A549 (cell line): ENCODE measurements at regions not wholly inside any gene's neighbourhood (a gene's known extent, or its start where the extent isn't known, plus 50 kb on each side); places are given as distances from the start of the nearest gene placed in this dataset.

Experiments used
- ATAC-seq, 2 experiments: fragments of 200-7000 bp in 1 of 2; fragments of >200 bp in 1 of 2; cut with Nextera tagmentation in 1 of 2; cut with Tn5 transposase in 1 of 2; 3 replicates each; pipeline versions ENCODE4 v1.8.0 to v1.9.1; 2018 to 2020; ENCODE audit warnings: mild to moderate bottlenecking in 1 of 2, moderate library complexity in 1 of 2
- CTCF ChIA-PET: fragments of 300-600 bp; sonication (Branson Sonifier 250); formaldehyde crosslinking; extraction: SDS; loops from one replicate; lab custom pipeline; 2021; ENCODE audit warnings: antibody characterized with exemption, inconsistent platforms; lab: Yijun Ruan, JAX
- POLR2A ChIA-PET: fragments of 350-600 bp; formaldehyde crosslinking; extraction: SDS; loops from one replicate; lab custom pipeline; 2021; ENCODE audit warnings: antibody characterized with exemption, inconsistent platforms; lab: Yijun Ruan, JAX
- DNase-seq, 2 experiments: peaks; one replicate each; pipeline versions ENCODE4 v3.0.0 to v3.0.0-alpha.2; 2011 to 2016; ENCODE audit warnings: low read depth in 1 of 2, low spot score in 1 of 2
- FAIRE-seq: peaks from 2 replicates; lab custom pipeline; 2011; peaks lifted over from hg19 to GRCh38; lab: Jason Lieb, UNC
- H3K27ac ChIP-seq, 2 experiments: fragments of >200 bp; sonication (Bioruptor Twin); formaldehyde crosslinking; 3 replicates each; pipeline ENCODE4 v1.5.1; 2016 to 2017
- H3K4me1 ChIP-seq: fragments of >200 bp; sonication (Bioruptor Twin); formaldehyde crosslinking; 3 replicates; pipeline ENCODE4 v1.6.1; 2016
- H3K4me2 ChIP-seq: fragments of >200 bp; sonication (Bioruptor Twin); formaldehyde crosslinking; 3 replicates; pipeline ENCODE4 v1.6.1; 2016
- H3K4me3 ChIP-seq: fragments of >200 bp; sonication (Bioruptor Twin); formaldehyde crosslinking; 3 replicates; pipeline ENCODE4 v1.5.1; 2016
- H3K9me3 ChIP-seq: fragments of >200 bp; sonication (Bioruptor Twin); formaldehyde crosslinking; 3 replicates; pipeline ENCODE4 v1.6.1; 2016
- CBX8 ChIP-seq: fragments of 200-600 bp; sonication (generic); IDR thresholded peaks from 2 replicates; pipeline ENCODE4 v1.6.1; 2016
- CHD4 ChIP-seq: fragments of 200-600 bp; sonication (generic); IDR thresholded peaks from 2 replicates; pipeline ENCODE4 v1.6.1; 2016; ENCODE audit warnings: antibody characterized with exemption, mild to moderate bottlenecking, borderline replicate concordance
- E2F6 ChIP-seq: IDR thresholded peaks from 2 replicates; pipeline ENCODE4 v1.6.1; 2012; ENCODE audit warnings: low read depth, borderline replicate concordance
- EHF ChIP-seq: fragments of 250-450 bp; sonication (Bioruptor Pico); IDR thresholded peaks from 2 replicates; pipeline ENCODE4 v1.5.0; 2020; ENCODE audit warnings: mild to moderate bottlenecking
- EHMT2 ChIP-seq: fragments of 200-600 bp; sonication (generic); IDR thresholded peaks from 2 replicates; pipeline ENCODE4 v1.6.1; 2016; ENCODE audit warnings: antibody characterized with exemption, low read depth, mild to moderate bottlenecking, moderate library complexity
- ESRRA ChIP-seq: fragments of 150-350 bp; IDR thresholded peaks from 2 replicates; pipeline ENCODE4 v1.6.1; 2014; ENCODE audit warnings: mild to moderate bottlenecking, low read length, borderline replicate concordance
- FOSL2 ChIP-seq, 2 experiments: fragments of 450-650 bp in 1 of 2; fragments of >200 bp in 1 of 2; sonication (Bioruptor Twin) in 1 of 2; formaldehyde crosslinking; IDR thresholded peaks; 2 replicates each; pipeline versions ENCODE4 v1.5.0 to v1.6.1; 2016 to 2020; ENCODE audit warnings: mild to moderate bottlenecking in 1 of 2, moderate library complexity in 1 of 2
- FOXS1 ChIP-seq: fragments of 250-450 bp; sonication (Bioruptor Pico); IDR thresholded peaks from 2 replicates; pipeline ENCODE4 v1.5.0; 2020; ENCODE audit warnings: mild to moderate bottlenecking, moderate library complexity
- HDAC2 ChIP-seq: fragments of 200-600 bp; sonication (generic); IDR thresholded peaks from 2 replicates; pipeline ENCODE4 v1.6.1; 2016
- HEYL ChIP-seq: fragments of 250-450 bp; sonication (Bioruptor Pico); IDR thresholded peaks from 2 replicates; pipeline ENCODE4 v1.8.0; 2021; ENCODE audit warnings: mild to moderate bottlenecking, moderate library complexity
- HOXB13 ChIP-seq: fragments of 250-450 bp; sonication (Bioruptor Pico); IDR thresholded peaks from 2 replicates; pipeline ENCODE4 v1.5.0; 2020; ENCODE audit warnings: low read depth, mild to moderate bottlenecking, moderate library complexity
- HOXB5 ChIP-seq: fragments of 250-450 bp; sonication (Bioruptor Pico); IDR thresholded peaks from 2 replicates; pipeline ENCODE4 v1.5.0; 2020; ENCODE audit warnings: mild to moderate bottlenecking, moderate library complexity
- MAZ ChIP-seq: fragments of 150-350 bp; IDR thresholded peaks from 2 replicates; pipeline ENCODE4 v1.6.1; 2014; ENCODE audit warnings: antibody characterized with exemption, low read depth, low read length, borderline replicate concordance
- MYC ChIP-seq: IDR thresholded peaks from 2 replicates; pipeline ENCODE4 v1.6.1; 2012; ENCODE audit warnings: mild to moderate bottlenecking, inconsistent platforms, low read length, improper control_type of control experiment, borderline replicate concordance
- NFE2L2 ChIP-seq: fragments of 150-350 bp; conservative IDR thresholded peaks from 2 replicates; pipeline ENCODE4 v1.6.1; 2014; ENCODE audit warnings: low read length
- NPAS2 ChIP-seq: fragments of 250-450 bp; sonication (Bioruptor Pico); IDR thresholded peaks from 2 replicates; pipeline ENCODE4 v1.8.0; 2022; ENCODE audit warnings: mild to moderate bottlenecking, moderate library complexity, borderline replicate concordance
- PBX3 ChIP-seq: IDR thresholded peaks from 2 replicates; pipeline ENCODE4 v1.6.1; 2012
- POLR2A ChIP-seq: IDR thresholded peaks from 2 replicates; pipeline ENCODE4 v1.6.1; 2012; ENCODE audit warnings: mild to moderate bottlenecking, low read length
- POLR2AphosphoS2 ChIP-seq: conservative IDR thresholded peaks from 2 replicates; pipeline ENCODE4 v1.6.1; 2012; ENCODE audit warnings: low read length, improper control_type of control experiment, inconsistent platforms
- RARB ChIP-seq: fragments of 250-450 bp; sonication (Bioruptor Pico); IDR thresholded peaks from 2 replicates; pipeline ENCODE4 v1.8.0; 2021; ENCODE audit warnings: mild to moderate bottlenecking, moderate library complexity
- RCOR1 ChIP-seq: fragments of 150-350 bp; IDR thresholded peaks from 2 replicates; pipeline ENCODE4 v1.6.1; 2014; ENCODE audit warnings: antibody characterized with exemption, low read length, low read depth
- RNF2 ChIP-seq: fragments of 200-600 bp; sonication (generic); IDR thresholded peaks from 2 replicates; pipeline ENCODE4 v1.6.1; 2016; ENCODE audit warnings: low read depth, mild to moderate bottlenecking, antibody characterized with exemption, moderate library complexity, borderline replicate concordance
- WGBS: methylation state at CpG from one replicate; pipeline ENCODE4 v1.1.6; 2017; ENCODE audit errors: missing lambda C conversion rate; 5-methylcytosine and 5-hydroxymethylcytosine counted together
- TF ChIP-seq, protein P1 (sequence below): fragments of 250-450 bp; sonication (Bioruptor Pico); IDR thresholded peaks from 2 replicates; pipeline ENCODE4 v1.5.0; 2021; ENCODE audit warnings: mild to moderate bottlenecking, moderate library complexity, borderline replicate concordance
- TF ChIP-seq, protein P2 (sequence below): fragments of >200 bp; sonication (Bioruptor Twin); formaldehyde crosslinking; IDR thresholded peaks from 3 replicates; pipeline ENCODE4 v1.6.1; 2016
- TF ChIP-seq, protein P3 (sequence below): fragments of 250-450 bp; sonication (Bioruptor Pico); IDR thresholded peaks from 2 replicates; pipeline ENCODE4 v1.5.0; 2020; ENCODE audit warnings: low read depth, mild to moderate bottlenecking, moderate library complexity
- TF ChIP-seq, protein P4 (sequence below): fragments of >200 bp; sonication (Bioruptor Twin); formaldehyde crosslinking; IDR thresholded peaks from 2 replicates; pipeline ENCODE4 v1.6.1; 2016

DNA sequence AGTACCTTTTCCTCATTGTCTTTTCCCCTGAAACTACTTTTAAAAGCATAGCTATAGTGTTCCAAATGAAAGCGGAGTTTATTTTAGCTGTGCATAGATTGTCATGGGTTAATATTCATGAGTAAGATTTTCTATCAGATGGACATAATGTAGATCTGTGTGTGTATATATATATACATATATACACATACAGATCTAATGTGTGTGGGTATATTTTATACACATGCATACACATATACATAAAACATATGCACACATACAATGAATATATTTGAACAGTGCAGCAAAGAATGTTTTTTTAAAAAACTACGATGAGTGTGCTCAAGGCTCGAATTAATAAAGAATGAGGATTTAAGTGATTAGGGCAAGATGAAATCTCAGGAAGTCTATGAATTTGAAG lies 328.3 kb upstream of the IL12A start:
- Histone ChIP-seq H3K4me2 (no peak overlapping the region), H3K4me3 (no peak overlapping the region), H3K27ac (no peak overlapping the region), H3K9me3 (peaks cover 13% of the 10 kb centered on the region), H3K4me1 (0 out of 3 replicates have a peak, but pooled peaks cover 8% of the 10 kb centered on the region)
- ChIA-PET CTCF (no interaction called here), POLR2A (no interaction called here)
- FAIRE-seq (no peak), ATAC-seq (no peak), DNase-seq (no peak)
- no peak for TF ChIP-seq HOXB5
- no peak for TF ChIP-seq NFE2L2
- TF ChIP-seq, protein P1, sequence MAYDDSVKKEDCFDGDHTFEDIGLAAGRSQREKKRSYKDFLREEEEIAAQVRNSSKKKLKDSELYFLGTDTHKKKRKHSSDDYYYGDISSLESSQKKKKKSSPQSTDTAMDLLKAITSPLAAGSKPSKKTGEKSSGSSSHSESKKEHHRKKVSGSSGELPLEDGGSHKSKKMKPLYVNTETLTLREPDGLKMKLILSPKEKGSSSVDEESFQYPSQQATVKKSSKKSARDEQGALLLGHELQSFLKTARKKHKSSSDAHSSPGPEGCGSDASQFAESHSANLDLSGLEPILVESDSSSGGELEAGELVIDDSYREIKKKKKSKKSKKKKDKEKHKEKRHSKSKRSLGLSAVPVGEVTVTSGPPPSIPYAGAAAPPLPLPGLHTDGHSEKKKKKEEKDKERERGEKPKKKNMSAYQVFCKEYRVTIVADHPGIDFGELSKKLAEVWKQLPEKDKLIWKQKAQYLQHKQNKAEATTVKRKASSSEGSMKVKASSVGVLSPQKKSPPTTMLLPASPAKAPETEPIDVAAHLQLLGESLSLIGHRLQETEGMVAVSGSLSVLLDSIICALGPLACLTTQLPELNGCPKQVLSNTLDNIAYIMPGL: no peak
- no peak for TF ChIP-seq EHMT2
- TF ChIP-seq HDAC2: no peak
- TF ChIP-seq EHF (CRISPR knock-in tag): no peak
- TF ChIP-seq, protein P2, sequence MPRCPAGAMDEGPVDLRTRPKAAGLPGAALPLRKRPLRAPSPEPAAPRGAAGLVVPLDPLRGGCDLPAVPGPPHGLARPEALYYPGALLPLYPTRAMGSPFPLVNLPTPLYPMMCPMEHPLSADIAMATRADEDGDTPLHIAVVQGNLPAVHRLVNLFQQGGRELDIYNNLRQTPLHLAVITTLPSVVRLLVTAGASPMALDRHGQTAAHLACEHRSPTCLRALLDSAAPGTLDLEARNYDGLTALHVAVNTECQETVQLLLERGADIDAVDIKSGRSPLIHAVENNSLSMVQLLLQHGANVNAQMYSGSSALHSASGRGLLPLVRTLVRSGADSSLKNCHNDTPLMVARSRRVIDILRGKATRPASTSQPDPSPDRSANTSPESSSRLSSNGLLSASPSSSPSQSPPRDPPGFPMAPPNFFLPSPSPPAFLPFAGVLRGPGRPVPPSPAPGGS: no peak
- no peak for TF ChIP-seq CBX8
- TF ChIP-seq, protein P3, sequence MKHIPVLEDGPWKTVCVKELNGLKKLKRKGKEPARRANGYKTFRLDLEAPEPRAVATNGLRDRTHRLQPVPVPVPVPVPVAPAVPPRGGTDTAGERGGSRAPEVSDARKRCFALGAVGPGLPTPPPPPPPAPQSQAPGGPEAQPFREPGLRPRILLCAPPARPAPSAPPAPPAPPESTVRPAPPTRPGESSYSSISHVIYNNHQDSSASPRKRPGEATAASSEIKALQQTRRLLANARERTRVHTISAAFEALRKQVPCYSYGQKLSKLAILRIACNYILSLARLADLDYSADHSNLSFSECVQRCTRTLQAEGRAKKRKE (CRISPR knock-in tag): no peak
- TF ChIP-seq E2F6: no peak
- TF ChIP-seq MAZ: no peak
- TF ChIP-seq POLR2AphosphoS2: no peak
- TF ChIP-seq RARB: no peak
- no peak for TF ChIP-seq FOSL2 (IDR thresholded peaks at IDR 0.05)
- no peak for TF ChIP-seq FOSL2 (CRISPR knock-in tag; IDR thresholded peaks at IDR 0.05)
- no peak for TF ChIP-seq RCOR1
- no peak for TF ChIP-seq RNF2
- TF ChIP-seq HEYL: no peak
- TF ChIP-seq POLR2A: no peak
- TF ChIP-seq CHD4: no peak
- TF ChIP-seq NPAS2 (CRISPR knock-in tag): no peak
- WGBS: 87% methylated on average over 3 of the region's 3 CpGs

GRCh38 chr3:159660901-159661300 lies 327.7 kb upstream of the IL12A start:
- Histone ChIP-seq H3K4me2 (no peak overlapping the region), H3K9me3 (peaks cover 13% of the 10 kb centered on the region), H3K4me3 (no peak overlapping the region)
- CTCF ChIA-PET: interaction anchor here (1.0 kb wide), 1 partner anchor 11 kb away, joined by 3 read pairs; no protein-coding TSS in a partner anchor
- TF ChIP-seq NFE2L2: no peak
- TF ChIP-seq, all 56 proteins: peak for 0
- Histone ChIP-seq H3K4me1 (0 out of 3 replicates have a peak, but pooled peaks cover 8% of the 10 kb centered on the region), H3K27ac (no peak overlapping the region)
- DNase-seq (no peak), ATAC-seq (no peak), FAIRE-seq (no peak)
- 65% methylated on average over 1 of the region's 1 CpG for WGBS
- POLR2A ChIA-PET: no interaction called here

- TF ChIP-seq FOXS1: no peak
- no peak for TF ChIP-seq HOXB13
- no peak for TF ChIP-seq RNF2
- no peak for TF ChIP-seq ESRRA
- TF ChIP-seq PBX3: no peak
- TF ChIP-seq, protein P4, sequence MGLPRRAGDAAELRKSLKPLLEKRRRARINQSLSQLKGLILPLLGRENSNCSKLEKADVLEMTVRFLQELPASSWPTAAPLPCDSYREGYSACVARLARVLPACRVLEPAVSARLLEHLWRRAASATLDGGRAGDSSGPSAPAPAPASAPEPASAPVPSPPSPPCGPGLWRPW: no peak
- TF ChIP-seq MYC: no peak
- TF ChIP-seq HEYL: no peak
- no peak for TF ChIP-seq CHD4
- CTCF ChIA-PET: interaction anchor here (1.3 kb wide), 1 partner anchor 27 kb away, joined by 4 read pairs; no protein-coding TSS in a partner anchor
- H3K4me2 ChIP-seq: no peak overlapping the region
- POLR2A ChIA-PET: no interaction called here
- ATAC-seq: no peak
- 0 out of 3 replicates have a peak, but pooled peaks cover 8% of the 10 kb centered on the region for H3K4me1 ChIP-seq
- DNase-seq: no peak
- FAIRE-seq: no peak
- no peak overlapping the region for H3K4me3 ChIP-seq
- peaks cover 13% of the 10 kb centered on the region for H3K9me3 ChIP-seq
- no peak overlapping the region for H3K27ac ChIP-seq
These were observed 326.1 kb upstream of the IL12A start for GRCh38 chr3:159662549-159662948.
